Right atrium auricular region (tissue), 2 donors: ENCODE measurements at regions not wholly inside any gene's neighbourhood (a gene's known extent, or its start where the extent isn't known, plus 50 kb on each side); places are given as distances from the start of the nearest gene placed in this dataset.
A peak's percentile ranks its signal among the peaks of the same experiment; 100 is the strongest.

Source experiments
- DNase-seq: peaks from one replicate; pipeline ENCODE4 v3.0.0-alpha.2; 2019; ENCODE audit warnings: low spot score
- H3K27ac ChIP-seq, 2 donors: fragments of 200-600 bp; sonication (generic); 1 replicate in 1 of 2; 2 replicates in 1 of 2; pipeline ENCODE4 v1.5.1; 2016 to 2019
- H3K27me3 ChIP-seq, 2 donors: fragments of 200-600 bp; sonication (generic); one replicate each; pipeline versions ENCODE4 v1.5.1 to v1.6.0; 2017 to 2019
- H3K36me3 ChIP-seq: fragments of 200-600 bp; sonication (generic); one replicate; pipeline ENCODE4 v1.5.1; 2016
- H3K4me1 ChIP-seq, 2 donors: fragments of 200-600 bp; sonication (generic); one replicate each; pipeline versions ENCODE4 v1.5.1 to v1.6.0; 2017 to 2019
- H3K4me3 ChIP-seq, 2 donors: fragments of 200-600 bp; sonication (generic); 1 replicate in 1 of 2; 2 replicates in 1 of 2; pipeline ENCODE4 v1.5.1; 2017 to 2019; ENCODE audit warnings: mild to moderate bottlenecking in 1 of 2, moderate library complexity in 1 of 2
- H3K9me3 ChIP-seq, 2 donors: fragments of 200-600 bp; sonication (generic); one replicate each; pipeline ENCODE4 v1.5.1; 2019
- CTCF ChIP-seq, 2 donors: fragments of 200-600 bp; sonication (generic); IDR thresholded peaks; one replicate each; pipeline ENCODE4 v1.5.1; 2019; ENCODE audit warnings: antibody characterized with exemption in 2 of 2

GRCh38 chr12:124627956-124628355 is 60.5 kb upstream of the NCOR2 start:
- Histone ChIP-seq H3K4me1 (peaks cover 0 to 28% of the 10 kb centered on the region in 2 donors), H3K4me3 (no peak overlapping the region), H3K27me3 (no peaks in the 10 kb centered on the region), H3K27ac (no peak overlapping the region), H3K9me3 (no peaks in the 10 kb centered on the region), H3K36me3 (no peaks in the 10 kb centered on the region)
- no peak for DNase-seq
- no peak for TF ChIP-seq CTCF (IDR thresholded peaks at IDR 0.05)

GRCh38 chr12:124626971-124627411 is 59.6 kb upstream of the NCOR2 start:
- TF ChIP-seq CTCF (IDR thresholded peaks at IDR 0.05), result no peak
- H3K9me3 ChIP-seq, result no peaks in the 10 kb centered on the region
- no peak overlapping the region for H3K4me3 ChIP-seq
- H3K36me3 ChIP-seq, result no peaks in the 10 kb centered on the region
- no peaks in the 10 kb centered on the region for H3K27me3 ChIP-seq
- H3K4me1 ChIP-seq, result peaks cover 0 to 28% of the 10 kb centered on the region in 2 donors
- DNase-seq, result peak; percentile 85
- H3K27ac ChIP-seq, result peak overlapping the region; percentile 76 to 88

- no peaks in the 10 kb centered on the region for H3K9me3 ChIP-seq
- TF ChIP-seq CTCF (IDR thresholded peaks at IDR 0.05), result no peak
- peak overlapping the region; percentile 76 to 88 for H3K27ac ChIP-seq
- no peaks in the 10 kb centered on the region for H3K36me3 ChIP-seq
- H3K27me3 ChIP-seq, result no peaks in the 10 kb centered on the region
- DNase-seq, result peak; percentile 96
- peaks cover 0 to 34% of the 10 kb centered on the region in 2 donors for H3K4me1 ChIP-seq
- no peak overlapping the region for H3K4me3 ChIP-seq
Measured at GRCh38 chr12:124625867-124626675, 58.7 kb upstream of the NCOR2 start.

GRCh38 chr12:124624823-124625222 is 57.4 kb upstream of the NCOR2 start:
- Histone ChIP-seq H3K4me1 (peaks cover 0 to 36% of the 10 kb centered on the region in 2 donors), H3K36me3 (no peaks in the 10 kb centered on the region), H3K9me3 (no peaks in the 10 kb centered on the region), H3K27me3 (no peaks in the 10 kb centered on the region), H3K27ac (no peak overlapping the region), H3K4me3 (no peak overlapping the region)
- DNase-seq, result no peak
- no peak for TF ChIP-seq CTCF (IDR thresholded peaks at IDR 0.05)

- peaks cover 0 to 36% of the 10 kb centered on the region in 2 donors for H3K4me1 ChIP-seq
- no peaks in the 10 kb centered on the region for H3K36me3 ChIP-seq
- TF ChIP-seq CTCF (IDR thresholded peaks at IDR 0.05), result no peak
- DNase-seq, result no peak
- H3K27me3 ChIP-seq, result no peaks in the 10 kb centered on the region
- H3K4me3 ChIP-seq, result no peak overlapping the region
- no peak overlapping the region for H3K27ac ChIP-seq
- H3K9me3 ChIP-seq, result no peaks in the 10 kb centered on the region
Measured at GRCh38 chr12:124623344-124624035, 56.1 kb upstream of the NCOR2 start.
